GM12892 (cell line): ENCODE measurements at regions not wholly inside any gene's neighbourhood (a gene's known extent, or its start where the extent isn't known, plus 50 kb on each side); places are given as distances from the start of the nearest gene placed in this dataset.

Experiments used
- POLR2A ChIP-seq: IDR thresholded peaks from 2 replicates; pipeline ENCODE4 v1.6.1; 2011; ENCODE audit warnings: low read depth, low read length, control low read depth
- TAF1 ChIP-seq: IDR thresholded peaks from 2 replicates; pipeline ENCODE4 v1.6.1; 2011; ENCODE audit warnings: low read depth, mild to moderate bottlenecking, control low read depth, low read length, borderline replicate concordance

- no peak for TF ChIP-seq POLR2A
- no peak for TF ChIP-seq TAF1
Observed at GRCh38 chr1:228989676-228989991, 254.4 kb downstream of the RHOU start.
